ENCODE measurements at regions not wholly inside any gene's neighbourhood (a gene's known extent, or its start where the extent isn't known, plus 50 kb on each side); places are given as distances from the start of the nearest gene placed in this dataset.
A peak's percentile ranks its signal among the peaks of the same experiment; 100 is the strongest.

- Histone ChIP-seq H3K27ac (ENCODE audit: low read depth, low read length) (no peak overlapping the region), H3K4me1 (ENCODE audit: insufficient read depth, low read length) (peaks cover 24% of the 10 kb centered on the region), H3K4me3 (ENCODE audit: insufficient read depth, low read length) (no peak overlapping the region), H4K20me1 (ENCODE audit: insufficient read depth, low read length) (no peaks in the 10 kb centered on the region), H3K4me2 (ENCODE audit: insufficient read depth, low read length) (no peak overlapping the region), H3K36me3 (ENCODE audit: insufficient read depth, low read length) (no peaks in the 10 kb centered on the region), H3K27me3 (ENCODE audit: insufficient read depth, low read length) (no peaks in the 10 kb centered on the region), H3K9me3 (ENCODE audit: low read depth, low read length) (peaks cover 3% of the 10 kb centered on the region), H3K79me2 (ENCODE audit: insufficient read depth, low read length) (no peaks in the 10 kb centered on the region), H2AFZ (ENCODE audit: low read length) (no peak overlapping the region)
- TF ChIP-seq CTCF (IDR thresholded peaks at IDR 0.05; ENCODE audit: extremely low read depth, low read depth, low read length): no peak
- DNase-seq (ENCODE audit: insufficient read length, low spot score, missing footprints): no peak
Measured at GRCh38 chr4:141538001-141538400, 98.4 kb upstream of the IL15 start.

- Histone ChIP-seq H3K4me3 (ENCODE audit: insufficient read depth, low read length) (no peak overlapping the region), H3K4me1 (ENCODE audit: insufficient read depth, low read length) (peaks cover 24% of the 10 kb centered on the region), H3K9me3 (ENCODE audit: low read depth, low read length) (peaks cover 3% of the 10 kb centered on the region), H2AFZ (ENCODE audit: low read length) (no peak overlapping the region), H3K79me2 (ENCODE audit: insufficient read depth, low read length) (no peaks in the 10 kb centered on the region), H3K27me3 (ENCODE audit: insufficient read depth, low read length) (no peaks in the 10 kb centered on the region), H4K20me1 (ENCODE audit: insufficient read depth, low read length) (no peaks in the 10 kb centered on the region), H3K36me3 (ENCODE audit: insufficient read depth, low read length) (no peaks in the 10 kb centered on the region), H3K4me2 (ENCODE audit: insufficient read depth, low read length) (no peak overlapping the region), H3K27ac (ENCODE audit: low read depth, low read length) (peak overlapping the region; percentile 87)
- TF ChIP-seq CTCF (IDR thresholded peaks at IDR 0.05; ENCODE audit: extremely low read depth, low read depth, low read length): no peak
- DNase-seq (ENCODE audit: insufficient read length, low spot score, missing footprints): peak; percentile 72
Measured at GRCh38 chr4:141540643-141541042, 95.7 kb upstream of the IL15 start.

GRCh38 chr4:141541851-141542250 is 94.5 kb upstream of the IL15 start:
- H3K4me3 ChIP-seq (ENCODE audit: insufficient read depth, low read length): no peak overlapping the region
- peak overlapping the region; percentile 2 for H3K4me2 ChIP-seq (ENCODE audit: insufficient read depth, low read length)
- H3K36me3 ChIP-seq (ENCODE audit: insufficient read depth, low read length): no peaks in the 10 kb centered on the region
- H3K9me3 ChIP-seq (ENCODE audit: low read depth, low read length): peaks cover 3% of the 10 kb centered on the region
- peak; percentile 48 for DNase-seq (ENCODE audit: insufficient read length, low spot score, missing footprints)
- H4K20me1 ChIP-seq (ENCODE audit: insufficient read depth, low read length): no peaks in the 10 kb centered on the region
- H3K4me1 ChIP-seq (ENCODE audit: insufficient read depth, low read length): peaks cover 24% of the 10 kb centered on the region
- H3K27me3 ChIP-seq (ENCODE audit: insufficient read depth, low read length): no peaks in the 10 kb centered on the region
- H3K27ac ChIP-seq (ENCODE audit: low read depth, low read length): peak overlapping the region; percentile 87
- no peak for TF ChIP-seq CTCF (IDR thresholded peaks at IDR 0.05; ENCODE audit: extremely low read depth, low read depth, low read length)
- H2AFZ ChIP-seq (ENCODE audit: low read length): peak overlapping the region; percentile 63
- no peaks in the 10 kb centered on the region for H3K79me2 ChIP-seq (ENCODE audit: insufficient read depth, low read length)

GRCh38 chr4:141543176-141543575 is 93.2 kb upstream of the IL15 start:
- no peak overlapping the region for H3K27ac ChIP-seq (ENCODE audit: low read depth, low read length)
- no peaks in the 10 kb centered on the region for H4K20me1 ChIP-seq (ENCODE audit: insufficient read depth, low read length)
- H3K27me3 ChIP-seq (ENCODE audit: insufficient read depth, low read length): no peaks in the 10 kb centered on the region
- peaks cover 24% of the 10 kb centered on the region for H3K4me1 ChIP-seq (ENCODE audit: insufficient read depth, low read length)
- TF ChIP-seq CTCF (IDR thresholded peaks at IDR 0.05; ENCODE audit: extremely low read depth, low read depth, low read length): no peak
- no peak for DNase-seq (ENCODE audit: insufficient read length, low spot score, missing footprints)
- H3K9me3 ChIP-seq (ENCODE audit: low read depth, low read length): peaks cover 3% of the 10 kb centered on the region
- H3K4me2 ChIP-seq (ENCODE audit: insufficient read depth, low read length): no peak overlapping the region
- H3K4me3 ChIP-seq (ENCODE audit: insufficient read depth, low read length): no peak overlapping the region
- no peaks in the 10 kb centered on the region for H3K79me2 ChIP-seq (ENCODE audit: insufficient read depth, low read length)
- H3K36me3 ChIP-seq (ENCODE audit: insufficient read depth, low read length): no peaks in the 10 kb centered on the region
- H2AFZ ChIP-seq (ENCODE audit: low read length): no peak overlapping the region
